NCI-H2196 (cell line): ENCODE measurements at regions not wholly inside any gene's neighbourhood (a gene's known extent, or its start where the extent isn't known, plus 50 kb on each side); places are given as distances from the start of the nearest gene placed in this dataset.

Experiments
- DNase-seq: peaks from one replicate; lab custom pipeline; 2025; ENCODE audit not compliant: unreplicated experiment; lab: John Stamatoyannopoulos, UW

GRCh38 chr6:166877906-166878305 lies 78.4 kb downstream of the RNASET2 start:
- DNase-seq = no peak

- no peak for DNase-seq
Measured at GRCh38 chr6:166877349-166877748, 79.0 kb downstream of the RNASET2 start.

GRCh38 chr6:166872531-166873009 lies 83.8 kb downstream of the RNASET2 start:
- DNase-seq = no peak

GRCh38 chr6:166870602-166871208 lies 85.6 kb downstream of the RNASET2 start:
- no peak for DNase-seq

- no peak for DNase-seq
Measured at GRCh38 chr6:166866839-166867637, 89.3 kb downstream of the RNASET2 start.

- DNase-seq = no peak
Measured at GRCh38 chr6:166864333-166864732, 92.0 kb downstream of the RNASET2 start.

- DNase-seq = no peak
Measured at GRCh38 chr6:166862978-166863530, 93.3 kb downstream of the RNASET2 start.

GRCh38 chr6:166862287-166862977 lies 93.9 kb downstream of the RNASET2 start:
- DNase-seq = no peak

- DNase-seq = no peak
Measured at GRCh38 chr6:166861961-166862286, 94.4 kb downstream of the RNASET2 start.

- DNase-seq = no peak
Measured at GRCh38 chr6:166861304-166861703, 95.0 kb downstream of the RNASET2 start.

- DNase-seq = no peak
Measured at GRCh38 chr6:166860392-166860791, 96.0 kb downstream of the RNASET2 start.

GRCh38 chr6:166855416-166855815 lies 100.9 kb downstream of the RNASET2 start:
- no peak for DNase-seq

GRCh38 chr6:166853371-166854325 lies 102.7 kb downstream of the RNASET2 start:
- DNase-seq = no peak

- DNase-seq = no peak
Measured at GRCh38 chr6:166852451-166852975, 103.8 kb downstream of the RNASET2 start.

- DNase-seq = no peak
Measured at GRCh38 chr6:166851911-166852310, 104.4 kb downstream of the RNASET2 start.

- DNase-seq = no peak
Measured at GRCh38 chr6:166851426-166851825, 104.9 kb downstream of the RNASET2 start.

GRCh38 chr6:166850677-166851076 lies 105.7 kb downstream of the RNASET2 start:
- DNase-seq = no peak

- no peak for DNase-seq
Measured at GRCh38 chr6:166849749-166850183, 106.6 kb downstream of the RNASET2 start.

- DNase-seq = no peak
Measured at GRCh38 chr6:166848979-166849748, 107.2 kb downstream of the RNASET2 start.
